Activated T-cell treated with anti-CD3 and anti-CD28 coated beads for 1 hour (primary cell): ENCODE measurements at regions not wholly inside any gene's neighbourhood (a gene's known extent, or its start where the extent isn't known, plus 50 kb on each side); places are given as distances from the start of the nearest gene placed in this dataset.
A peak's percentile ranks its signal among the peaks of the same experiment; 100 is the strongest.

Source experiments
- DNase-seq: peaks from one replicate; pipeline ENCODE4 v3.0.0-alpha.2; 2020; ENCODE audit warnings: low read depth

DNA sequence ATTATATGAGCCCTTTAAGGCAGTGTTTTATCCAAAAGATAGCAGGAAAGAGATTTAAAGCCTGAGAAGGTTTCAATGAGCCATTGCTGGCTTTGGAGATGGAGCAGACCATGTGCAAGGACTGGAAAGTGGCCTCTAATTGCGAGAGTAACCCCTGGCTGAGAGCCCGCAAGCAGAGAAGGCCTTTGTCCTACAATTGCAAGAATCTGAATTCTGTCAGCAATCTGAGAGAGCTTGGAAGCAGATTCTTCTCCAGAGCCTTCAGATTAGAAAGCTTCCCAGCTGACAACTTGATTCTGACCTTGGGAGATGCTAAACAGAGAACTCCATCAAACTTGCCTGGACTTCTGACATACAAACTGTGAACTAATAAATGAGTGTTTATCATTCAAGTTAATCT, 528.7 kb upstream of the KLF12 start:
- no peak for DNase-seq

DNA sequence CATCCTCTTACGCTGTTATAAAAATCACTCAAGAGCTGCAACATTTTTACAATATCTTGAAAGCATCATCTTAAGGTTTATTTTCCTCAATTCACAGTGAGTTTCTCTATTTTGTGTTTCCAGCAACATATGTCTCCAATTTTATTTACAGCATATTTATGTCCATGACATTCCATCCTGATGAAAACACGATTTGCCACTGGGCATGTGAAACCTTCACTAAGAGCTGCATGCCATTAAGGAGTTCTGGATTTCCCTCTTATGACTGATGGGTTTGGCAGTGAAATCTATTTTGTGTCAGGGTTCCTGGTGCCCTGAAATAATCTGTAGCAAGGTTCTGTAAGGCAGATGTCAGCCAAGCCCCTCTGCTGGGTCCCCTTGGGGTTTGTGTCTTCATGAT, 527.6 kb upstream of the KLF12 start:
- DNase-seq, result no peak

DNA sequence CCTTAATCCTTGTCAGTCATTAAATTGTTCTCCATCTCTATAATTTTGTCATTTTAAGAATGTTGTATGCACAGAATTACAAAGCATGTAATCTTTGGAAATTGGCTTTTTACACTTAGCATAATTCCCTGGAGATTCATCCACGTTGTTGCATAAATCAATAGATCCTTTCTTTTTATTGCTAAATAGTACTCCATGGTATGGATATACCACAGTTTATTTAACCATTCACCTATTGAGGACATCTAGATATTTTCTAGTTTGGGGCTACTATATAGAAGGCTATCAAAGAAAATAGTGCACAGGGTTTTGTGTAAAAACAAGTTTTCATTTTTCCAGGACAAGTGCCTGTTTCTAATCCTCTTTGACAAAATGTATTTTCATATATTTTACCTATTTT, 523.6 kb upstream of the KLF12 start:
- DNase-seq, result no peak

DNA sequence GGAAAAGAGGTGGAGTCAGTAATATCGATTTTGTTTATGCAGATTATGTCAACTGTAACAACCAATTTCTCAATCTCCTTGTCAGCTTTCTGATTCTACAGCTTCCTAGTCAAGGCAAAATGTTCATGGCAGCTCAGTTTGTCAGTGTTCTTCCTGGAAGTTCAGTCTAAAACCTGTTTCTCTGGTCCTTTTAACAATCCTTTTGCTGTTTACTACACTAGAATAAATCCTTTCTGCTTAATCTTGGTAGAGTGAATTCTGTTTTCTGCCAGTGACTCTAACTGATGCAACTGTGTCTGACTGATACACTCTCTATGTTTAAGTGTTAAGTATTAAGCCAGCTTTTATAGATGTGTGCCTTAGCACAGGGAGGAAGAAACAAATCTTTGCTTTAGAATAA, 516.9 kb upstream of the KLF12 start:
- no peak for DNase-seq

DNA sequence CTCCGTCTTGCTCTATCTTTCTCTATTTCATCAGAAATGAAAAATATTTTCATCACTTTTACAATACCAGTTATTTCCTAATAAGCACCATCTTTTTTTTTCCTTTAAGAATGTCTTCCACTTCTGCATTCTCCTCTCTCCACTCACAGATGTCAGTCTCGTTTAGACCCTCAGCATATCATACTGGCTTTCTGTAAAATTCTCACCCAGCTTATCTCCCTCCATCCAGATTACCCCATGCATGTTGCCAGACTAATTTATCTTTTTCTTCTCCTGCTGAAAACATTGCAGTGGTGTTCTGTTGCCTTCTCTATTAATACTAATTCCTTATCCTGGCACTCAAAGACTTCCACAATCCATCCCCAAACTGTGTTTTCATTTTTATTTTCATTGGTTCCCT, 513.8 kb upstream of the KLF12 start:
- DNase-seq, result no peak

DNA sequence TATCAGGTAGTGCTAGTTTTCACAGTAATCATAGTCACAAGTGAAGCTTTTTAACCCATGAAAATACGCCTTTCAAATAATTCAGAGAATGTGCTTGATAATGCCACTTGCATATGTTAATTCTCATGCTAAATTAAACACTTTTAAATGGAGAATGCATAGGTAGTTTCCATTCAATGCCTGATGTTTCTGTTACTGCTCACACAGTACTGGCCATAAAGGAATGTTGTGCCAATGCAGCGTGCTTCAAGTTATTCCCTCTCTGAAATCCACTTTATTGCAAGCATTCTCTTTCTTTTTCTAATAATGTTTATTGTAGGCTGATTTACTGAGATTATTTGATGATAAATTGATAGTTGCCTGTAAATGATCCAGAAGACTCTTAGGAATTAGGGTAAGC, 513.0 kb upstream of the KLF12 start:
- no peak for DNase-seq

DNA sequence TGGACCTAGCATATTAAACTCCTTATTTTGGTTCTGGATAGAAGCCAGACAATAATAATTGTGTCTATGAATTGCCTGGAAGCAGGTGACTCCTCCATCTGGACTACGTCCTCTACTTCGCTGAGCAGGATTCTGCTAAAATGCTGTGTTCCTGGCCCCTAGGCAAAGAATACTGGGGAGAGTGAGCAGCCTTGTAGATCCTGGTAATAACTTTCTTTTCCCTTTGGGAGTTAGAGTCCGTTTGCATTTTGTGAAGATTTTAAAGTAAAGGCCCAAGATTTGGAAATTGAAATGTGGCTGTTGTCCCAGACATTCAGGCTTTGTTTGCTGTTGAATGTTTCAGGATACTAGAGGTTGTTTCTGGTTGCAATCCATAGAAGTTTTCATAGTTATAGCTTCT, 511.9 kb upstream of the KLF12 start:
- no peak for DNase-seq

DNA sequence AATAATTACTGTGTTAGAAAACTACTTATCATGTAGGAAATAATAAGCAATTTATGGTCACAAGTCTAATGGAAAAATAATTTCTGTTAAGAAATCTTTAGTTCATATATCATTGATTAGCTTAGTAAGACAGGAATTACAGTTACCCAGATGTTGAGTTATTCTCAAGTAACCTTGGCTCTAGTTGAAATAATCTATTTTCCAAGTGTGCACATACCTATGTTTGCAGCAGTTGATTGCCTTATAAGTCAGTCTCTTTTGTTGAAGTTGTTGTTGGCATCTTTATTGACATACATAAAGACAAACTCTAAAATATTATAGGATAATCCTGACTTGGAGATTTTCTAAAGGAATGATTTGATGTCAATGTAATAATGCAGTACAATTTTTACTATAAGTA, 511.4 kb upstream of the KLF12 start:
- no peak for DNase-seq

DNA sequence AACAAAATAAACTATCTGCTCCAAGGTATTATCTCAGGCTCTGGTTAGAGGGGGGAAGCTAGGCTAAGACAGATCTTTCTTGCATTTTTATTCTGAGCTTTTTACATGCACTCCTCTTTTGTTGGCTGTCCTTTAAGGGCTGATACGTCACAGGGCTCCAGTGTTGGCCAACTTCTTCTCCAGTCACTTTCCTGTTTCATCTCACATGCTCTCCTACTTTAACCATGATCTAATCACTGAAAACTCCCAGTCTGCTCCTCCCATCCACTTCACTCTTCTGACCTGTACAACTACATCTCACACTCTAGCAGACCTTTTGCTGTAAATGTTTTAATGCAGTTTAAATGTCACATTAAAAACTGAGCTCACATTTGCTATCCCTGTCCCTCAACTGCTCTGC, 510.0 kb upstream of the KLF12 start:
- no peak for DNase-seq

DNA sequence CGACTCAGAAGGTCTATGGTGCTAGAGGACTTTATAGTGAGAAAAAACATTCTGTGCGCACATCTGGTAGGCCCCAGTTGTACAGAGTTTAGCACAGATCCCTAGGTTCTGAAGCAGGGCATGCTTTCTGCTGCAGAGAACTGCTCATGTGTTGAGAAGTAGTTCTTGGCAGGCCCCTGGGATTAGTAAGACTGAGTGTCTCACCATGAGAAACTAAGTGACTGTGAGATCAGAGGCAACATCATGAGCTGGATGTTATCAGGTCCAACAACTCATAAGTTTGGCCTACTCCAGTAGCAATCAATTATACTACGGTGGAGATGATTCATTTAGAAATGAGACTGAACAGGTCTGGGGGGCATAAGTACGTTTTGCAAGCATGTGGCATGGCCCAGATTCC, 507.4 kb upstream of the KLF12 start:
- no peak for DNase-seq

DNA sequence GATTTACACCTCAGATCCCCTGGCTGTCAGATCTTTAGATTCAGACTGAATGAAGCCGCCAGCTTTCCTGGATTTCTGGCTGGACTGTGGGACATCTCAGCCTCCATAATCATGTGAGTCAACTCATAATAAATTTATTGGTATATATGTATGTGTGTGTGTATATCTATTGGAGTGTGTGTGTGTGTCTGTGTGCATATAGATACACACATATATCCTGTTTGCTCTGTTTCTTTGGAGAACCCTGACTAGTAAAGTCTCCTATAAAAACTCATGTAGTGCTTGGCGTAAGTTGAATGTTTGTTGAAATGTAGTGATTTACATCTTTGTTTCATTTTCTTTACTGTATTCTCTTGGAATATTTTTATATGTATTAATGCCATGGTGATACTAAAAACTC, 499.5 kb upstream of the KLF12 start:
- DNase-seq, result no peak

DNA sequence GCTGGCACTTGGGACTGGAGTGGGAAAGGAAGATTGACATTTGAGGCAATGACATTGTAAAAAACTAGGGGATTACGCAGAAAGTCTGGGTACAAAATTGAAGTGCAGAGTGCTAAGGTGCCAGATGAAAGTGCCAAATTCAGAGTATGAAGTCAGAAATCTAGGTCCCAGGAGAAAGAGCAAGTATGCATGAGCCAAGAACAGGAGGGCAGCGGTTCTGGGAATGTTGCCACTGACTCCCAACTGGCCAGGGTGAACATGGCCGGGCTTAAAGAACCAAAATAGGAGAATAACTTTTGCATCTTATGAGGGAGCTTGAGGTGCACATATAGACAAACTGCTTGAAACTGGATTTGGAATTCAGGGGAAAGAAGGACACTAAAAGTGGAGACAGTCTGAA, 495.8 kb upstream of the KLF12 start:
- DNase-seq, result no peak

DNA sequence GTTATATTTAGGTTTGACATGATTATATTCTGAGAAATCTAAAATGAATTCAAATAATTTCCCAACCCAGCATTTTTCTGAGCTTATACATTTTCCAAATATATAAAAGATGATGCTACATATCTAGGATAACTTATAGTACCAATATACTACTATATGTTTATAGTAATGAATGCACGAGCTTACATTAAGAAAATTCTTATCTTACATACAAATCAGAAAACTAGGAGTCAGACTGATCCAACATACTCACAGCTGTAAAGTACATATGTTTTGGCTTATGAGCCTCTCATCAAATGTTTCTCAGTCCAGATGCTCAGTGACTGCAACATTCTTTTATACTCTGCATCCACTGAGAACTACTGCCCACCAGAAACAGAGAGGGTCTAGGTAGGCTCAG, 491.3 kb upstream of the KLF12 start:
- DNase-seq, result no peak

DNA sequence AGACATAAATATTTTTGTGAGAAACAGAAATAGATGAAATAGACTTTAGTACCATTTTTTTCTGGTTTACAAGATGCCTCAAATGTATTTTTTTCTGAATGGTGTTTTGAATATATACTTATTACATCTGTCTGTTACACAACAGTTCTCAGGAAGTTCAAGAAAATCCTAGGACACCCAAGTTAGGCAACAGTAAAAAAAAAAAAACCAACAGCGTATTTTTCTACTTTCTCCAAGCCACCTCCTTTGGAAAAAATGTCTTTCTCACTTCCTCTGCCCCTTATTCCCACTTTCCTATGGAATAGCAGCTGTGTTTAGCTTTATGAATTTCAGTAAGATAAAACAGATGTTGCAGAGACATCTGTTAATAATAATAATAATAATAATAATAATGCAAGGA, 489.6 kb upstream of the KLF12 start:
- no peak for DNase-seq

DNA sequence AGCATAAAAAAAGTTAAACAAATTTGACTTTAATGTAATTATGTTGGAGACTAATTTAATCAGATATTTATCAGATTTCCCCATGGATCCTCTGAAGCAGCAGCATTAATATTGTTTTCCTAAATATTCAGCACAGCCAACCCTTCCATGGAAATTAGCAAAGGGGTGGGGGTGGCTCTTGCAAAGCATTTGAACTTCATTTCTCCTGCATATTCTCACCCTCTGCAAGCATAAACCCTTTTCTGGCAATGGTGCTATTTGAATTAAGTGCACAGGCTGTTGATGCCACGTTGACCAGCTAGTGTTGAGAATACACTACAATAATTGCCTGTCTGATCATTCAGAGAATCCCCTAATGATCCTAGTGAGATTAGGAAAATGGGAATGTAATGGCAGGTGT, 488.1 kb upstream of the KLF12 start:
- no peak for DNase-seq

DNA sequence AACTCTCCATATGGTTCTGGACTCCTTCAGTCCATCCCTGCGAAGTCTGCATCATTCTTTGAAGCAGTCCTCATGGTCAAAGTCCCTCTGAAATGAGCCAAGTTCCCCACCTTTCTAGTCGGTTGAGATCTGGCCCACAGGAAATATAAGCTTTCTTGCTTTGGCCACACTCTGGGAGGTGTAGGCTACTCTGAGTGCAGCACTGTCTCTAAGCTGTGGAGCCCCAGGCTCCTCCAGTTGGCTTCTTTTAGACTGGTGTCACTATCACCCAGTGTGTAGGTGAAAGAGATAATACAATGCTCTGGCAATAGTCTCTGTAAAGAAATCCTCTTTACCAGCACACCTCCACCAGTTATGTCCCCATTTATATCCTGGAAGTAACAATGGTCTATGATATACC, 486.5 kb upstream of the KLF12 start:
- DNase-seq, result no peak

DNA sequence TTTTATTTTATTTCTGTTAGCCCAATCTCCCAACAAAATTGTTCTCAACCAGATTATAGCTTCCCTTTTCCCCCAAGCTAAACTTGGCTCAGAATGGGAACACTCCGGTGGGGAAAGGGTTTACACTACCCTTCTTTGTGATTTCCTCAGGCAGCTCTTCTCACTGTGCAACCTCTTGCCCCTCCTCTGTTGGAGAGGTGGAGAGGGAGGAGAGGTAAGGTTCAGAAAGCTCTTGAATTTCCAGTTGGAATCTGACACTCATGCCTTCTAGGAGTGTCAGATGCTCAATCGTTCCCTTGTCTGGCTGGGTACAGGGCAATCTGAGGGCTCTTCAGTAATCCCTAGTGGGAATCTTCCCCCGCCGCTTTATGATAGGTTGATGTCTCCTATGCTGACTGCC, 486.1 kb upstream of the KLF12 start:
- DNase-seq, result no peak

DNA sequence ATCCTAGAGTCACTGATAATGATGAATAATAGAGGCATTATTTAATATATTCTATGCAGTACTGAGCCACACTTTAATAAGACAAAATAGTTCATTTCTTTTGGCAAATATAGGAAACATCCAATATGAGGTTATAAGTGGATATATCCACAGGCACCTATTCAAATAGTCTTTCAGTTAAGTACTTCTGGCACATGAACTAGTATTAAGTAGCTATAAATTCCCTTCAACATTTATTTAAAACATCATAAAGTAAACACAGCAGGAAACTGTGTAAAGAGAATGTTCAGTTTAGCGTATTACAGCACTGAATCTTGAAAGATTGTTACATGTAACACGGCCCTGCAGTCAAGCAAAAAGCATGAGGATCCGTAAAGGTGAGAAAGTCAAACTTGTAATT, 463.3 kb upstream of the KLF12 start:
- DNase-seq, result no peak

DNA sequence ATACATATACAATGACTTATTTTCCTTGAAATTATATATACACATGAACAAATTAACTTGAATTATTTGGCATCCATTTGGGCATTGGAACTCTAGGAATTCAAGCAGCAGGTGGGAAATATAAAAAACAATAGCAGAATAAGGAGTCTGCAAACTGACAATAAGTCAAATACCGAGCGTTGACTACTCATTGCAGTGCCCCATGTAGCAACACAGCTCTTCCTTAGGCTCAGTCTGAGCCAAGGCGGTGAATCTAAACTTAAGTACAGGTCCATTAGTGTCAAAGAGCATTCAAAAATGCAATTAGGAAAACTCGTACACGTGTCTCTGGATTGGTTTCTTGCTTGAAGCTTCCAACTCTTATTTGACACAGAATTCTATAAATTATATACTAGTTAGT, 462.5 kb upstream of the KLF12 start:
- no peak for DNase-seq

DNA sequence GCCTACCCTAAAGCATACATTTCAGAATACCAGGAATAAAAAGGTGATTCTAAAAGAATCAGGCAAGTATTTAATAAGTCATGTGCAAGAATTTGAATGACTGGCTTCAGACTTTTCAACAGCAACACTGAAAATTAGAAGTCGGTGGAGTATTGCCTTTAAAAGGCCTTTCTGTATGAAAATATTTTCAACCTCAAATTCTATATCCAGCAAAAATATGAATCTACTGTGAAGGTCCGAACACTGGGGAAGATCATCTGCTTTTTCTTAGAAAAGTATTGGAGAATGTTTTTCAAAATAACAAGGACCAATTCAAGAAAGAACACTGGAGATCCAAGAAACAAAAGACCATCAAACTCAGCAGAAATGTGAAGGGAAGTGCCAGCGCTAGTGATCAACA, 459.5 kb upstream of the KLF12 start:
- no peak for DNase-seq

DNA sequence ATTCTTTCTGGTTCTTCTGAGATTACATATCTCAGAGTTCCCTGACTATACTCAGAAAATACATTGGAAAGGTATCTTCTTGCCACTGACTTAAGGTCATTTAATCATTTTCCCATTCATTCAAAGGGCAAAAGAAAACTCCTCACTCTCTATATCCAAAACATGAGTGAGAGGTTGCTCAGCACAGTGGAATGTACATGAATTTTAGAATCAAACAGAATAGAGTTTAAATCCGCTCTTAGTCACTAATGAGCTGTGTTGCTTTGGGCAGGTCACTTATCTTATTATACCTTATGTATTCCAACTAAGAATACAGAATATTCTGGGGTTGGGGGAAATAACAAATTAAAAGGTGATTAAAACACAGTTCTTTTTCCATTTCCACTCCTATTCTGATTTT, 452.6 kb upstream of the KLF12 start:
- DNase-seq, result no peak

DNA sequence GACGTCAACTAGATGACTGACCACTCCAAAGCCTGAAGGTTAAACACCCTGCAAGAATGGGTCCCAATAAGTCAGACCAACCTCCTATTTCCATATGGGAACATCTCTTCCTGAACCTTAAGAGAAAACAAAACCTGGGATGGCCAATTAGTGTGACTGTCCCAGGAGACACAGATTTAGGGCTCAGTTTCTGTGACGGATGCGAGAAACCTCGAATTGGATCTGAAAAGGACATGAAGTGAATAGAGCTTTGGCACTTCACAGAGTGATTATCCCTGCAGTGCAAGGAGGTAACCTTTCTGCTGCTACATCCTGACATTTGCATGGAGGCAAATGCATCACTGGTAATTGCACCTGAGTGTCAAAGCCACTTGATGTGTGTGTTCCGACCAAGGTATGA, 442.2 kb upstream of the KLF12 start:
- DNase-seq, result no peak

DNA sequence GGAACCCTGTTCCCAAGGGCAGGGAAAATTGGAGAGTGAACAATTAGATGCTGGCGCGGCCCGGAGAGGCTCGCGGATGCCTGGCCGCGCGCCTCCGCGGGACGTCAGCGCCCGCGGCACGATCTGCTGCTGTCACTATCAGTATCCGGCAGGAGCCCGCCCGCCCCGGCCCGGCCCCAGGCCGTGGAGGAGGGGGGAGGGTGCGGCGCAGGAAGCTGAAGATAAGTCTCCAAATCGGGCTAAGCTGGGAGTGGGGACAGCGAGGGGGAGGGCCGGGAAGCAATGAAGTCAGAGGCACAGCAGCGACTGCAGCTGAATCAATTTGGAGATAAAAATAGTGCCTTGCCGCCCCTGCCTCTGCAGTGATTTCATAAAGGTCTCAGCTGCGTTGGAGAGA, 441.5 kb upstream of the KLF12 start:
- peak; percentile 31 for DNase-seq

DNA sequence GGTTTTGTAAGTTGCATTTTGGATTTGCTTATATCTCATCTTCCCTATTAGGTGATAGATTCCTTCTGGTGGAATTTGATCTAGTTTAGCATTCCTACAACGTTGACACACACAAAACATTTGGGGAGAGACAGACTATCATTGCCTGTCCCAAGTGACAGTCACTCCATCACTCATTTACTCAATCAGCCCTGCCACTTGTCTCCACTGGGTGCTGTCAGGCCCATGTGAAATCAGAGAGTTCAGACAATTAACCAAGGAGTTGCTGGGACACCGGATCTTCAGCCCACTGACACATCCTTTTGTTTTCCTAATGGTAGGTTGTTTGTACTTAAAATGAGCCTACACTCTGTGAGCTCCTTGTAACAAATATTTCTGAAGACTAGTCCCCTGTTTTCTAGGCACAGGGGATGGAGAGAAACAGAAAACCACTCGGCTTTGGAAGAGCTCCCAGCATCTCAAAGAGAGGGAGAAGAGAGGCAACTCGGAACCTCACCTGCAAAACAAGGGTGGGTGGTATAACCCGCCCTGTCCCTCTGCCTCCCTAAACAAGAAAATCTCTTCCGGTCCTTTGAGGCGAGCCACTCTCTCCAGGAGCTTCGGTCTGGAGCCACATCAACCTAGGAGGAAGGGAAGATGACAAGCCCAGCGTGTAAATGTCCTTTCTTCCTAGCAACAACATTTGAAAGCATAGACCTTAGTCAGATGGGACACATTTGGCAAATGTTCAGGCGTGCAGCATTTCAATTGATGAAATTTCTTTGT, 440.9 kb upstream of the KLF12 start:
- DNase-seq, result no peak

DNA sequence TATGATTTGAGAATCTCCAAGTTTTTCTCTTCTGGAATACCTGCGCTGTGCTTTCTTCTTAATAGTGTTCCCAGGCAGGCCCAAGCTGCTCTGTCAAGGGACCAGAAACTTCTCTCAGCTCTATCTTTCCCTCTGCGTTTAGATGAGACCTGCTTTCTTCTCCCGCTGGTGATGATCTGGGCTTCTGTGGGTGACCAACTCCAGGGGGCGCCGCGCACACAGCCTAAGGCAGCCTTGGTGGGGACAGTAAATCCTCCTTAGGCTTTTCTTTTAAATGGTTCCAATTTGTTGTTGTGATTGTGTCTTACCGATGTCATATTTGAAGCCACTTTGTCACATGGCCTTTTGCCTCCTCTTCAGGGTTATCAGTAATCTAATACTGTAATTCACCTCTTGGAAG, 439.4 kb upstream of the KLF12 start:
- DNase-seq, result no peak
